DMS153 treated with DMSO at 0.1 percent for 48 hours (cell line): ENCODE measurements at regions not wholly inside any gene's neighbourhood (a gene's known extent, or its start where the extent isn't known, plus 50 kb on each side); places are given as distances from the start of the nearest gene placed in this dataset.
"Not testable (repeated sequence)": the region's sequence is repeated elsewhere in the genome, so short reads cannot be mapped to it uniquely, and the experiment has no call there.

ENCODE experiments used
- DNase-seq: peaks from one replicate; lab custom pipeline; 2025; ENCODE audit not compliant: unreplicated experiment; lab: John Stamatoyannopoulos, UW

DNA sequence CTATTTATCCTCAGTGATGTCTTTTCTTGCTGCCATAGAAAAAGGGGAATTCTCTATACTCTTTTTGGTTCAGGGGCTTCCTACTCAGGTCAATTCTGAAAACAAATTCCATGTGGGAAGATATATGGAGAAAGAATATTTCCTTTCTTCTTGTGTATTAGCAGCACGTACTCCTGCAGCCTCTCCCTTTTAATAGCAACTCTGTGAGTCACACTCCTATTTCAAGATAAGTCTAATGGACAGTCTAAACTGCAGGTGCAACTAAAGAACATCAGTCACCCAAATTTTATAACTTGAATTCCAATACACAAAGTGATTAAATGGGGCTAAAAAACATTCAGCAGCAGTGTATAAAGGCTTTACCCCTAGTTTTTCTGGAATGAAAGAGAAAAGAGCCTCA lies 942.2 kb downstream of the CNTNAP5 start:
- DNase-seq = no peak

DNA sequence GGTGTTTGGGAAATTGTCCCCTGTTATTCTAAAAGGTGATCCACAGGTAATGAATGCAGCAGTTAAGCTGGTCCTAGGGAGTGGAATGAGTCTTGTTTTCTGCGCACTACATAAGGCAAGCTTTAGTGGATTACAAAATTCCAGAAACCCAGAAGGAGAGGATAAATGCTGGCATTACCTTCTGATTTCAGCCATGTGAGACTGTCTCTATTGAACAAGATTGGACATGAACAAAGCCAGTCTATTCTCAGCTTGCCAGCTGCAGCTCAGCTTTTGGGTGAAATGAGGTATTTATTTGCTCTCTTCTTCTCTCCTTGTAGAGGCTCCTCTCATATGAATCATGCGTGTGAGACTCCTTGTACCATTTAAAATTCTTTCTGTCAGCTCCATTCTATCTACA lies 944.9 kb downstream of the CNTNAP5 start:
- no peak for DNase-seq

DNA sequence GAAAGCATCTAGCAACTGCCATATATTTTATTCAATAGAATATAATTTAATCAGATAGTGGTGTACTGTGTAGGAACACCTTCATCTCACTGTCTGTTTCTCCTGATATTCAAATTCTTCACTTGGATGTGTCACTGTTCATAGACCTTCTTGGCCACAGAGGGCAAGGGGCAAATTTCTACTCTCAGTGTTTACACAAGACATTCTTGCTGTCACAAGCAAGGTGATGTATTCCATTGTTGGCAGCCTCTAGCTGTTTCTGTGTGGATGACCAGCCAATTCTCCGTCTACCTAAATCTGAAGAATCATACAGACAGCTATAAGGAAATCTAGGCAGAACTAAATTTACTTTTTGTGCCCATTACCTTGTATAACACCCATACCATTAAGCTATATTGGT lies 948.3 kb downstream of the CNTNAP5 start:
- DNase-seq = no peak

DNA sequence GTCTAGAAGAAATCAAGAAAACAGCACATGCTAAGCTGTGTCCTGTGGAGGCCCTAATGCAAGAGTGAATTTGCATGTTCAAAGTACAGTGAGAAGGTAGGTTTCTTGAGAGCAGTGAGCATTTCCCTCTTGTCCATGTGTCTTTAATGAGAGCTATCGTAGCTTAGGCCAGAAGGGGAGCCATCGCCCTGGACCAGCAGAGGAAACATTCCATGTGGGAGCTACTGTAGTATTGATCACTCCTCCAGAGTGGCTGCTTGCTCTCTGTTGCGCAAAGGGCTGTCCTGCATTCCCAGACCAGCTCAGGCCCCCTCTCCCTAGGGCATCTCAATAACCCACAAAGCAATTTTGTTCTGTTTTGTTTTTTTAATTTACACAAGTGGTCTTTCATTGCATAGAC lies 950.1 kb downstream of the CNTNAP5 start:
- DNase-seq = no peak

DNA sequence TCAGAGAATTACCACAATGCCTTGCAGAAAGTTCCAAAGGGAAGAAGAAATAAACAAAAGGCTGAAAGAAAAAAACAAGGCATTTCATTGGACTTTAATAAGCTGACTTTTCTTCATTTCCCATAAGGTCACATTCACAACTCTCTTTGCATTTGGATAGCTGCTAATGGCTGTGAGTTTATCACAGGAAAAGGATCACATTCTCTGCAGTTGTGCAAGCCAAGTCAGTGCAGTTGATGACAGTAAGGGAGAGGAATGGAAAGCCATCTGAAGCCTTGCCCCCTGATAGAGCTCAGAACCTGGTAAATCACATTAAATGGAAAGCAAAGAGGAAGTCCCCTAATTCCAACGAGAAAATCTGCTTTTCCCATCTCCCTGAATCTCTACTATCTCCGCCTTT lies 950.6 kb downstream of the CNTNAP5 start:
- no peak for DNase-seq

DNA sequence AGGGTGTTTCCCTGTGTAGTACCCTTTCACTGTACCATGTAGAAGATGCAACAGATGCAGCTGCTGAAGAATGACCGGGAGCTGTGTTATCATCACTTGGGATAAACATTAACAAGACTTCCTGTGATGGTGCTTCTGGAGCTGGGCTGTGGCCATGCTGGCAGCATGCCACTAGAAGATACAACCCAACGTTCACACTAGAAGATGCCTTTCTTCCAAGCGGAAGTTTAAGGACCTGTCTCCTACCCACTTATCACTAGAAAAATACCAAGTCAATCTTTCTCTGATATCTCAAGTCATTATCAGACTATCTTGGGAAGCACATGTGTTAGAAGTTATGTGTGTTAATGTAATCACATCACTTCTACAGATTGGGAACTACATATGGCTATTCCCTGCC lies 953.5 kb downstream of the CNTNAP5 start:
- DNase-seq = no peak

DNA sequence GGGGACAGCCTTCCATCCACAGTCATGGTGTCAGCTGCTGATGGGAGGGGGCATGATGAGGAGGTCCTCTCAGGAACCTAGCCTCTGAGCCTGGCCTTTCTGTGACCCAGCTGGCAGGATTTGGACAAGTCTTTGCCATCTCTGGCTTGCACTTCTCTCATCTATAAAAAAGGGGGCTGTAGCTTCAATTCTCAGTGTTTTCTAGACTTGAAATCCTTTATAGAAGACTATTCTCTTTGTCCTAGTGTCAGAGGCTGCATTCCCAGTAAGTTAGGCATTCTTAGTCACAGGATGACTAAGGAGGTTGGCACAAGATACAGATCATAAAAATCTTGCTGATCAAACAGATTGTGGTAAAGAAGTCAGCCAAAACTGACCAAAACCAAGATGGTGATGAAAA lies 958.5 kb downstream of the CNTNAP5 start:
- DNase-seq = no peak

DNA sequence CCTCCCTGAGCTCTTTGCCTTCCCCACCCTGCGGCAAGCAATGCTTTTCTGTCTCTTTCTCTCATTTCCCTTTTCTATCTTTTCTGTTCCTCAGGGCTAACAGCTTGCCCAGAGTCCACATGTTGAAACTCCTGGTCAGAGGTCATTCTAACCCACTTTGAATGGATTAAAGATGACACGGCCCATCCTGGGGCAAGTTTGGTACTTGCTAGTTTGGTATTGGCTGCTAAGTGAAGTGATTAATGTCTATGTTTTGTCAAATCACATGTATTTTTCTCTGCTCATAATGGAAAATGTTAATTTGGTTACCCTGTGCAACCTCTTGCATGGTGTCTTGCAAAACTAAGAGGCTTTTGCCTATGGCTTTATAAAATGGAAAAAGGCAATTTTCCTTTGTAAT lies 960.2 kb downstream of the CNTNAP5 start:
- no peak for DNase-seq

- no peak for DNase-seq
These were observed 961.0 kb downstream of the CNTNAP5 start for GRCh38 chr2:124986136-124986535.

- not testable (repeated sequence) for DNase-seq
These were observed 961.8 kb downstream of the CNTNAP5 start for GRCh38 chr2:124986870-124987269.

DNA sequence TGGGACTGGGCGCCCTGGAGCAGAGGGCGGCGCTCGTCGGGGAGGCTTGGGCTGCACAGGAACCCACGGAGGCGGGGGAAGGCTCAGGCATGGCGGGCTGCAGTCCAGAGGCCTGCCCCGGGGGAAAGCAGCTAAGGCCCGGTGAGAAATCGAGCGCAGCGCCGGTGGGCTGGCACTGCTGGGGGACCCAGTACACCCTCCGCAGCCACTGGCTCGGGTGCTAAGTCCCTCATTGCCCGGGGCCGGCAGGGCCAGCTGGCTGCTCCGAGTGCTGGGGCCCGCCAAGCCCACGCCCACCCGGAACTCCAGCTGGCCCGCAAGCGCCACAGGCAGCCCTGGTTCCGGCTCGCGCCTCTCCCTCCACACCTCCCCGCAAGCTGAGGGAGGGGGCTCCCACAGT lies 962.3 kb downstream of the CNTNAP5 start:
- not testable (repeated sequence) for DNase-seq

GRCh38 chr2:124988111-124988510 lies 963.0 kb downstream of the CNTNAP5 start:
- DNase-seq = no peak

DNA sequence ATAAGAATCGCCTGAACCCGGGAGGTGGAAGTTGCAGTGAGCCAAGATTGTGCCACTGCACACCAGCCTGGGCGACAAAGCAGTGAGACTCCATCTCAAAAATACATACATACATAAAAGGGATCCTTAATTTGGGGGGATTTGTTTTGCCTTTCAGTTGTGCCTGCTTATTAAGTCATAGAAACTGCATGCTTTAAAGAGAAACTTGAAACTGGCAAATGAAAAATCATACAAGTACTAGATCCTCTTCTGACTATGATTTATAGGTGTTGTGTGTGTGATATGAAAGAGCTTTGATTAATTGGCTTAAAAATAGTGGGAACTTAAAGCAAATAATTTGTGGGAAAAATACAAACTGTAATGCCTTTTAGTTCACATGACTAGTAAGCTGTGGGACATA lies 963.7 kb downstream of the CNTNAP5 start:
- no peak for DNase-seq

DNA sequence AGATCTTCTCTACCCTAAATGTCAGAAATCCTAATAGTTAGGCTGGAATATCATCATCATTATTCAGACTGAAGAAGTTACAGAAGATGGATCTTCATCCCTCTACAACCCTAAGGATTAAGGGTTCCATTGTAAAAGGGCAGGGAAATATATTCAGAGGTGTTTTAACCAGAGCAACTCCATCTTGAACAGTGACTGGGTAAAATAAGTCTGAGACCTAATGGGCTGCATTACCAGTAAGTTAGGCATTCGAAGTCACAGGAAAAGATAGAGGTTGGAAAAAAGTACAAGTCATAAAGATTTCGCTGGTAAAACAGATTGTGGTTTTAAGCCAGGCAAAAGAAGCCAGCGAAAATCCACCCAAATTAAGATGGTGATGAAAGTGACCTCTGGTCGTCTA lies 968.7 kb downstream of the CNTNAP5 start:
- no peak for DNase-seq

DNA sequence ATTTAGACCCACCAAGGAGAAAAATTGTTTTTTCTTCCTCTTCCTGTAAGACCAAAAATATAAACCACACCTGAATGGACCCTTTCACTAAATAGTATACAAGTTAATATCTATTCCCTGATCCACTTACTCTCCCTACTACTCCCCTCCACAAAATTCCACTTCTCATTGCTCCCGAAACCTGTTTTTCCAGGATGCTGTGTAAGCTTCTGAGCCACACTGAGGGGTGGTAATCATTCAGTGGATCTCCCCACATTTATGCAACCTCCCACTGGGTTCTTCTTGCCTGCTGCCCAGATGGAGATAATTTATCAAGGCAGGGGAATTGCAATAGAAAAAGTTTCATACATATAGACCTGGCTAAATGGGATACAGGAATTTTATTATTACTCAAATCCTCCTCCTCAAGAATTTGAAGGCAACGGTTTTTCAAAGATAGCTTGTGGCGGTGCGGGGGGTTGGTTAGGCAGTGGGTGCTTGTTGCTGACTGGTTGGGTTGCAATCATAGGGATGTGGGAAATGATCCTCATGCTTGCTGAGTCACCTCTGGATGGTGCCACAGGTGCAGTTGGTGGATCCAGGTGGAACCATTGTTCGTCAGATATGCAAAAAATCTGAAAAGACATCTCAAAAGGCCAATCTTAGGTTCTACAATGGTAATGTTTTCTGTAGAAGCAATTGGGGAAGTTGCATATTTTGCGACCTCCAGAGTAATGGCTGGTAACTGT lies 970.3 kb downstream of the CNTNAP5 start:
- DNase-seq = no peak

- DNase-seq = no peak
These were observed 971.3 kb downstream of the CNTNAP5 start for GRCh38 chr2:124996406-124996805.

- no peak for DNase-seq
These were observed 974.8 kb downstream of the CNTNAP5 start for GRCh38 chr2:124999906-125000305.

GRCh38 chr2:125004106-125004800 lies 979.2 kb downstream of the CNTNAP5 start:
- DNase-seq = no peak

DNA sequence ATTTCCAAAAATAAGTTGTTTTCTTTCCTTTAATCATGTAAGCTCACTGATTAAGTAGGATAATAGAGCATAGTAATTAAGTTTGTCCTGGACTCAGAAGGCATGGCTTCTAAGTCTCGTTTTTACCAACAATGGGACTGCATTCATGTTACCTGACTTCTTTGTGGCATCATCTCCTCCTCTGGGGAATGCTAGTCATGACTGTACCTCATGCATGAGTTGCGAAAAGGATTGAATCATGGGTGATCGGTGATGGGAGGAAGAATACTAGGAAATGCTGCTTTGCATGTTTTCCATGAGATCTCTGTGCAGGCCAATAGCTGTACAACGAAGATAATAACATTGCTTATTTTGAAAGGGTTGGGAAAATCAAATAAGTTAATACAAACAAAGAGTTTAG lies 981.6 kb downstream of the CNTNAP5 start:
- DNase-seq = no peak

DNA sequence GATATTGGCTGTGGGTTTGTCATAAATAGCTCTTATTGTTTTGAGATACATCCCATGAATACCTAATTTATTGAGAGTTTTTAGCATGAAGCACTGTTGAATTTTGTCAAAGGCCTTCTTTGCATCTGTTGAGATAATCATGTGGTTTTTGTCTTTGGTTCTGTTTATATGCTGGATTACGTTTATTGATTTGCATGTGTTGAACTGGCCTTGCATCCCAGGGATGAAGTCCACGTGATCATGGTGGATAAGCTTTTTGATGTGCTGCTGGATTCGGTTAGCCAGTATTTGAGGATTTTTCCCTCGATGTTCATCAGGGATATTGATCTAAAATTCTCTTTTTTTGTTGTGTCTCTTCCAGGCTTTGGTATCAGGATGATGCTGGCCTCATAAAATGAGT lies 1003.6 kb downstream of the CNTNAP5 start:
- DNase-seq = not testable (repeated sequence)

DNA sequence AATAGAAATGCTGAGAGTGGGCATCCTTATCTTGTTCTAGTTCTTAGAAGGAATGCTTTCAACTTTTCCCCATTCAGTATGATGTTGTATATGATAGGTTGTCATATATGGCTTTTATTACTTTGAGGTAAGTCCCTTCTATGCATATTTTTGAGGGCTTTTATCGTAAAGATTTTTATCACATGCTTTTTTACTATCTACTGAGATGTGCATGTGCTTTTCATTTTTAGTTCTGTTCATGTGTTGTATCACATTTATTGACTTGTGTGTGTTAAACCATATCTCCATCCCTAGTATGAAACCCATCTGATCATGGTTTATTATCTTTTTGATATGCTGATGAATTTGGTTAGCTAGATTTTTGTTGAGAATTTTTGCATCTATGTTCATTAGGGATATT lies 1008.8 kb downstream of the CNTNAP5 start:
- no peak for DNase-seq

GRCh38 chr2:125037135-125037653 lies 1012.1 kb downstream of the CNTNAP5 start:
- DNase-seq = no peak

- no peak for DNase-seq
These were observed 1016.8 kb downstream of the CNTNAP5 start for GRCh38 chr2:125041846-125042245.
